HCT116 (cell line): ENCODE measurements at regions not wholly inside any gene's neighbourhood (a gene's known extent, or its start where the extent isn't known, plus 50 kb on each side); places are given as distances from the start of the nearest gene placed in this dataset.

Source experiments
- ATAC-seq: fragments of 200-7000 bp; cut with Tn5 transposase; 2 replicates; pipeline ENCODE4 v1.9.1; 2020; ENCODE audit warnings: mild to moderate bottlenecking, moderate library complexity
- BruUV-seq: library from RNA; stranded (reverse); fragments of 400-500 nt; replicated peaks from 2 replicates; lab custom pipeline; 2021; lab: Mats Ljungman, UMichigan
- CTCF ChIA-PET: fragments of 300-600 bp; sonication (Branson Sonifier 250); formaldehyde crosslinking; loops from one replicate; lab custom pipeline; 2021; ENCODE audit warnings: antibody characterized with exemption; lab: Charles Lee
- POLR2A ChIA-PET: fragments of 300-600, 350-600 bp; sonication (Branson Sonifier 250); formaldehyde crosslinking; loops from one replicate; lab custom pipeline; 2021; ENCODE audit warnings: antibody characterized with exemption; lab: Charles Lee
- RAD21 ChIA-PET, 2 experiments: fragments of 300-600 bp; sonication (Branson Sonifier 250); formaldehyde crosslinking; loops; one replicate each; lab custom pipeline; 2023; ENCODE audit warnings: low total read pairs in 2 of 2; ENCODE audit not compliant: uncharacterized antibody in 2 of 2, unreplicated experiment in 2 of 2, low non-redundant PET in 1 of 2; lab: Charles Lee
- DNase-seq: peaks from one replicate; pipeline ENCODE4 v3.0.0-alpha.2; 2010; ENCODE audit warnings: low read depth, low spot score
- H2AFZ ChIP-seq: fragments of 200-600 bp; shearing (Covaris generic), sonication (generic); 2 replicates; pipeline ENCODE4 v1.6.1; 2017; ENCODE audit warnings: low read depth, mixed run types, mixed read lengths, antibody characterized with exemption, low read length; ENCODE audit not compliant: poor library complexity, severe bottlenecking
- H3K27ac ChIP-seq: 2 replicates; pipeline ENCODE4 v1.5.1; 2012; ENCODE audit warnings: low read depth, low read length
- H3K27me3 ChIP-seq: fragments of 200-600 bp; sonication (generic); 2 replicates; pipeline ENCODE4 v1.6.1; 2016; ENCODE audit warnings: mixed run types, low read length, mixed read lengths; ENCODE audit not compliant: insufficient read depth
- H3K36me3 ChIP-seq, 2 experiments: fragments of 200-500 bp in 1 of 2; fragments of 200-600 bp in 1 of 2; sonication (Bioruptor generic) in 1 of 2; sonication (generic) in 1 of 2; 2 replicates each; pipeline versions ENCODE4 v1.5.1 to v1.6.1; 2014 to 2016; ENCODE audit warnings: low read length in 2 of 2, inconsistent platforms in 1 of 2, mixed read lengths in 1 of 2, mixed run types in 1 of 2; ENCODE audit not compliant: insufficient read depth in 2 of 2, control insufficient read depth in 1 of 2
- H3K4me1 ChIP-seq, 2 experiments: fragments of 200-600 bp in 1 of 2; sonication (generic) in 1 of 2; 2 replicates each; pipeline versions ENCODE4 v1.5.1 to v1.6.1; 2012 to 2017; ENCODE audit warnings: low read length in 2 of 2, inconsistent platforms in 1 of 2, mild to moderate bottlenecking in 1 of 2, mixed read lengths in 1 of 2, mixed run types in 1 of 2, moderate library complexity in 1 of 2; ENCODE audit not compliant: insufficient read depth in 2 of 2, control insufficient read depth in 1 of 2
- H3K4me2 ChIP-seq: fragments of 200-600 bp; sonication (generic); 2 replicates; pipeline ENCODE4 v1.6.1; 2017; ENCODE audit warnings: mixed run types, low read length, mixed read lengths
- H3K4me3 ChIP-seq, 2 experiments: fragments of 200-600 bp in 1 of 2; sonication (generic) in 1 of 2; replicated peaks in 1 of 2; 2 replicates each; pipeline ENCODE4 v1.5.1; 2011 to 2016; ENCODE audit warnings: low read length in 2 of 2, control low read depth in 1 of 2, low read depth in 1 of 2, mild to moderate bottlenecking in 1 of 2, mixed read lengths in 1 of 2, mixed run types in 1 of 2
- H3K79me2 ChIP-seq: fragments of 200-600 bp; sonication (generic); 2 replicates; pipeline ENCODE4 v1.6.1; 2017; ENCODE audit warnings: mild to moderate bottlenecking, mixed run types, low read length, moderate library complexity, mixed read lengths; ENCODE audit not compliant: insufficient read depth
- H3K9ac ChIP-seq: fragments of 200-600 bp; sonication (generic); 2 replicates; pipeline ENCODE4 v1.6.1; 2016; ENCODE audit warnings: low read length, mixed read lengths
- H3K9me2 ChIP-seq: fragments of 200-600 bp; sonication (generic), shearing (Covaris generic); 2 replicates; pipeline ENCODE4 v1.6.1; 2017; ENCODE audit warnings: mixed run types, mild to moderate bottlenecking, moderate library complexity; ENCODE audit not compliant: insufficient read depth
- H3K9me3 ChIP-seq, 2 experiments: fragments of 200-500 bp in 1 of 2; fragments of 200-600 bp in 1 of 2; sonication (Bioruptor generic) in 1 of 2; sonication (generic) in 1 of 2; 2 replicates each; pipeline ENCODE4 v1.6.1; 2014 to 2017; ENCODE audit warnings: low read length in 2 of 2, mixed read lengths in 2 of 2, inconsistent platforms in 1 of 2, low read depth in 1 of 2, mild to moderate bottlenecking in 1 of 2, mixed run types in 1 of 2, moderate library complexity in 1 of 2; ENCODE audit not compliant: control insufficient read depth in 1 of 2, insufficient read depth in 1 of 2
- H4K20me1 ChIP-seq: fragments of 200-600 bp; sonication (generic), shearing (Covaris generic); 2 replicates; pipeline ENCODE4 v1.6.1; 2017; ENCODE audit warnings: mixed run types, mild to moderate bottlenecking, moderate library complexity; ENCODE audit not compliant: insufficient read depth
- ATF3 ChIP-seq: IDR thresholded peaks from 2 replicates; pipeline ENCODE4 v1.6.1; 2012
- CBX3 ChIP-seq: IDR thresholded peaks from 2 replicates; pipeline ENCODE4 v1.6.1; 2012; ENCODE audit warnings: low read depth
- CEBPB ChIP-seq: IDR thresholded peaks from 2 replicates; pipeline ENCODE4 v1.6.1; 2012; ENCODE audit warnings: low read depth
- JUND ChIP-seq: IDR thresholded peaks from 2 replicates; pipeline ENCODE4 v1.6.1; 2012
- POLR2A ChIP-seq: IDR thresholded peaks from 2 replicates; pipeline ENCODE4 v1.7.0; 2011; ENCODE audit warnings: borderline replicate concordance; ENCODE audit not compliant: insufficient read depth, insufficient read length; ENCODE audit errors: extremely low read depth
- RAD21 ChIP-seq: IDR thresholded peaks from 2 replicates; pipeline ENCODE4 v1.6.1; 2012; ENCODE audit warnings: low read depth, mild to moderate bottlenecking
- TCF7L2 ChIP-seq: IDR thresholded peaks from 2 replicates; pipeline ENCODE4 v1.7.0; 2011; ENCODE audit warnings: borderline replicate concordance, inconsistent platforms; ENCODE audit not compliant: insufficient read depth, insufficient read length; ENCODE audit errors: extremely low read depth
- ZFX ChIP-seq: fragments of 450-650 bp; IDR thresholded peaks from 2 replicates; pipeline ENCODE4 v1.6.1; 2017
- intact Hi-C: fragments of 100-400 bp; cut with micrococcal nuclease; formaldehyde crosslinking; loops from 2 replicates; pipeline ENCODE4 v1.10.0; 2022
- TF ChIP-seq, protein P1 (sequence below): IDR thresholded peaks from 2 replicates; pipeline ENCODE4 v1.6.1; 2011; ENCODE audit warnings: mild to moderate bottlenecking, low read length, moderate library complexity; ENCODE audit not compliant: insufficient replicate concordance; ENCODE audit errors: extremely low read depth
- TF ChIP-seq, protein P2 (sequence below): IDR thresholded peaks from 2 replicates; pipeline ENCODE4 v1.6.1; 2012
- TF ChIP-seq, protein P3 (sequence below), 3 experiments: fragments of 200-600 bp in 1 of 3; sonication (generic) in 1 of 3; IDR thresholded peaks in 2 of 3; conservative IDR thresholded peaks in 1 of 3; 2 replicates each; pipeline ENCODE4 v1.5.1; 2012 to 2017; ENCODE audit warnings: low read depth in 2 of 3, low read length in 2 of 3, antibody characterized with exemption in 1 of 3, borderline replicate concordance in 1 of 3, control low read depth in 1 of 3, mild to moderate bottlenecking in 1 of 3, mixed read lengths in 1 of 3, mixed run types in 1 of 3, moderate library complexity in 1 of 3; ENCODE audit not compliant: insufficient read depth in 1 of 3

GRCh38 chr16:86941731-86942130 lies 363.4 kb downstream of the FOXL1 start:
- Histone ChIP-seq H3K9ac (no peak overlapping the region), H3K79me2 (no peaks in the 10 kb centered on the region), H3K36me3 (no peaks in the 10 kb centered on the region), H3K9me2 (no peaks in the 10 kb centered on the region), H3K27ac (no peak overlapping the region), H4K20me1 (no peaks in the 10 kb centered on the region), H2AFZ (no peak overlapping the region), H3K4me2 (no peak overlapping the region), H3K4me3 (no peak overlapping the region), H3K4me1 (peaks cover 9 to 10% of the 10 kb centered on the region in 2 experiments), H3K27me3 (peaks cover 26% of the 10 kb centered on the region), H3K9me3 (no peaks in the 10 kb centered on the region)
- DNase-seq (no peak), ATAC-seq (no peak)
- CTCF ChIA-PET: no interaction called here
- intact Hi-C loops: no loop called here
- POLR2A ChIA-PET: no interaction called here
- RAD21 ChIA-PET: no interaction called here
- no TSS peak for BruUV-seq
- TF ChIP-seq CBX3 (no peak), CEBPB (no peak), JUND (no peak), ATF3 (no peak), POLR2A (no peak), TCF7L2 (no peak), RAD21 (no peak), ZFX (no peak)
- TF ChIP-seq, protein P1, sequence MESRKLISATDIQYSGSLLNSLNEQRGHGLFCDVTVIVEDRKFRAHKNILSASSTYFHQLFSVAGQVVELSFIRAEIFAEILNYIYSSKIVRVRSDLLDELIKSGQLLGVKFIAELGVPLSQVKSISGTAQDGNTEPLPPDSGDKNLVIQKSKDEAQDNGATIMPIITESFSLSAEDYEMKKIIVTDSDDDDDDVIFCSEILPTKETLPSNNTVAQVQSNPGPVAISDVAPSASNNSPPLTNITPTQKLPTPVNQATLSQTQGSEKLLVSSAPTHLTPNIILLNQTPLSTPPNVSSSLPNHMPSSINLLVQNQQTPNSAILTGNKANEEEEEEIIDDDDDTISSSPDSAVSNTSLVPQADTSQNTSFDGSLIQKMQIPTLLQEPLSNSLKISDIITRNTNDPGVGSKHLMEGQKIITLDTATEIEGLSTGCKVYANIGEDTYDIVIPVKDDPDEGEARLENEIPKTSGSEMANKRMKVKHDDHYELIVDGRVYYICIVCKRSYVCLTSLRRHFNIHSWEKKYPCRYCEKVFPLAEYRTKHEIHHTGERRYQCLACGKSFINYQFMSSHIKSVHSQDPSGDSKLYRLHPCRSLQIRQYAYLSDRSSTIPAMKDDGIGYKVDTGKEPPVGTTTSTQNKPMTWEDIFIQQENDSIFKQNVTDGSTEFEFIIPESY: no peak
- TF ChIP-seq, protein P2, sequence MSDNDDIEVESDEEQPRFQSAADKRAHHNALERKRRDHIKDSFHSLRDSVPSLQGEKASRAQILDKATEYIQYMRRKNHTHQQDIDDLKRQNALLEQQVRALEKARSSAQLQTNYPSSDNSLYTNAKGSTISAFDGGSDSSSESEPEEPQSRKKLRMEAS: no peak
- TF ChIP-seq, protein P3, sequence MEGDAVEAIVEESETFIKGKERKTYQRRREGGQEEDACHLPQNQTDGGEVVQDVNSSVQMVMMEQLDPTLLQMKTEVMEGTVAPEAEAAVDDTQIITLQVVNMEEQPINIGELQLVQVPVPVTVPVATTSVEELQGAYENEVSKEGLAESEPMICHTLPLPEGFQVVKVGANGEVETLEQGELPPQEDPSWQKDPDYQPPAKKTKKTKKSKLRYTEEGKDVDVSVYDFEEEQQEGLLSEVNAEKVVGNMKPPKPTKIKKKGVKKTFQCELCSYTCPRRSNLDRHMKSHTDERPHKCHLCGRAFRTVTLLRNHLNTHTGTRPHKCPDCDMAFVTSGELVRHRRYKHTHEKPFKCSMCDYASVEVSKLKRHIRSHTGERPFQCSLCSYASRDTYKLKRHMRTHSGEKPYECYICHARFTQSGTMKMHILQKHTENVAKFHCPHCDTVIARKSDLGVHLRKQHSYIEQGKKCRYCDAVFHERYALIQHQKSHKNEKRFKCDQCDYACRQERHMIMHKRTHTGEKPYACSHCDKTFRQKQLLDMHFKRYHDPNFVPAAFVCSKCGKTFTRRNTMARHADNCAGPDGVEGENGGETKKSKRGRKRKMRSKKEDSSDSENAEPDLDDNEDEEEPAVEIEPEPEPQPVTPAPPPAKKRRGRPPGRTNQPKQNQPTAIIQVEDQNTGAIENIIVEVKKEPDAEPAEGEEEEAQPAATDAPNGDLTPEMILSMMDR (IDR thresholded peaks at IDR 0.05 in 2 of 3, conservative IDR thresholded peaks at IDR 0.05 in 1 of 3; ENCODE audit: borderline replicate concordance in 1 of 3, insufficient read depth in 1 of 3, low read depth in 2 of 3, low read length in 2 of 3): no peak
